ENCODE measurements at regions not wholly inside any gene's neighbourhood (a gene's known extent, or its start where the extent isn't known, plus 50 kb on each side); places are given as distances from the start of the nearest gene placed in this dataset.

DNA sequence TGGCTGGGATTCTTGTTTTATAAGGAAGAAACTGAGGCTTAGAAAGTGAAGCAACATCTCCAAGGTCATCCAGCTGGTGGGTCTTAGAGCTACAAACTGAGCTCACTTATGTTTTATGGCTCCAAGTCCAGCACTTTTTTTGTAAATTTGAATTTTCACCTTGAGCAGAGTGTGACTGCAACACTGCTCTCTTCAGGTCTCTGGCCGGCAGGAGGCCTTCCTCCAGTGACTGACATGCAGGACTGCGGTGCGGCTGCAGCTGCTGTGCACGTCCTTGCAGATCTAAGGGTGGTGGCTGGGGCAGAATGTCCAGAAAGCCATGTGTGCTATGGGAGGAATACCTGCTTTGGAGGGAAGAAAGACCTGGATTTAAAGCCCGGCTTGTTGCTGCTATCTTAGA is 284.2 kb upstream of the POU3F1 start:
- no peak for DNase-seq (ENCODE audit: low read depth)

GRCh38 chr1:38329644-38330043 is 283.1 kb upstream of the POU3F1 start:
- no peak for DNase-seq (ENCODE audit: low read depth)

GRCh38 chr1:38328278-38329035 is 281.9 kb upstream of the POU3F1 start:
- no peak for DNase-seq (ENCODE audit: low read depth)

GRCh38 chr1:38327559-38327973 is 281.0 kb upstream of the POU3F1 start:
- no peak for DNase-seq (ENCODE audit: low read depth)

DNA sequence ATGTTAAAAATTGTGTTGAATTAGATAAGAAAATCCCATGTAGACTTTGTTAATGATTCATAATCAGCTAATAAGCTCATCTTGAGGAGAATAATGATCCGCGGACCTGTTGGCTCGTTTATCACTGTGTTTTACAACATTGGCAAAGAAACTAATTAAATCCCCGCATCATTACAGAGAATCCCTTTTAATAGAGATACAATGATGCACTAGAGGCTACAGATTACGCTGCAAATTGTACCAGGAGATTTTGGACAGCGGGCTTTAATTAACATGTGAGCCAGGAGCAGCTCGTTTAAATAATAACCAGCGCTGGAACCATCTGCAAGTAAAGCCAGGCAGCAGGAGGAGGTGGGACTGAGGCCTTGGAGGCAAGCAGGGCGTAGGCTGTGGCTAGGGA is 280.3 kb upstream of the POU3F1 start:
- no peak for DNase-seq (ENCODE audit: low read depth)

- DNase-seq (ENCODE audit: low read depth): no peak
These were observed 279.5 kb upstream of the POU3F1 start for GRCh38 chr1:38326135-38326534.

- no peak for DNase-seq (ENCODE audit: low read depth)
These were observed 266.2 kb upstream of the POU3F1 start for GRCh38 chr1:38312753-38313152.

DNA sequence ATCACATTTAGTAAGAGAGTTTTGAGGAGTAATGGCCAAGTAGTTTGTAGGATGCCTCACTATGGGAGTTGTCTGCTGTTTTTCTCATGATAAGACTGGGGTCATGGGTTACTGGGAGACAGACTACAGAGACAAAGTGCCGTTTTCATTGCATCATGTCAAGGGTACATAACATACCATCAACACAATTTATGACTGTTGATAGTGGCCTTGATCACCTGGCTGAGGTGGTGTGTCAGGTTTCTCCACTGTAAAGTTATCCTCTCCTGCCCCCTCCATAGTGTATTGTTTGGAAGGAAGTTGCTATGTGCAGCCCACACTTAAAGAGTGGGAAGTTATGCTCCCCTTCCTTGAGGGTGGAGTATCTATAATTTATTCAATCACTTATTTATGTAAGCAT is 263.5 kb upstream of the POU3F1 start:
- no peak for DNase-seq (ENCODE audit: low read depth)

- DNase-seq (ENCODE audit: low read depth): no peak
These were observed 262.2 kb upstream of the POU3F1 start for GRCh38 chr1:38308780-38309179.

DNA sequence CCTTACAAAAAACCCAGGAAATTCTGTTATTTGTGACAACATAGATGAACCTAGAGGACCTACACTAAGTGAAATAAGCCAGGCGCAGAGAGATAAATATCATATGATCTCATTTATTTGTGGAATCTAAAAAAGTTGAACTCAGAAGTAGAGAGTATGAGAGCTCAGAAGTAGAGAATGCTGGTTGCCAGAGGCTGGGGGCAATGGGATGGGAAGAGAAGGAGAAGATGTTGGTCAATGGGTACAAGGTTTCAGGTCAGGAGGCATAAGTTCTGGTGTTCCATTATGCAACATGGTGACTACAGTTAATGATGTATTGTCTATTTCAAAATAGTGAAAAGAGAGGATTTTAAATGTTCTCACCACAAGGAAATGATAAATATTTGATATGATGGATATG is 259.1 kb upstream of the POU3F1 start:
- no peak for DNase-seq (ENCODE audit: low read depth)

DNA sequence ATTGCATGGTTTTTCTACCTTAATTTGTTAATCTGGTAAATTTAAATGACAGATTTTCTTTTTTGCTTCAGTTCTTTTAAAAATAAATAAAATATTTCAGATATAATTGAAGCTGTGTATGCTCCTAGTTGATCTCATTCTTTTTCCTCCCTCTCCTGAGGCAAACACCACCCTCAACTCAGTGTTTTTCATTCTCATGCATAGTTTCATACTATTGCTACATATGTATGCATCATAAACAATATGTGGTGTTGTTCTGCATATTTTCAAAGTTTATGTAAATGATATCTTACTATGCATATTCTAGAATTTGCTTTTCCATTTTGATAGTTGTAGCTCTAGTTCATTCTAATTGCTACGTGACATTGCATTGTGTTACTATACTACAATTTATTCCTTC is 257.2 kb upstream of the POU3F1 start:
- no peak for DNase-seq (ENCODE audit: low read depth)

DNA sequence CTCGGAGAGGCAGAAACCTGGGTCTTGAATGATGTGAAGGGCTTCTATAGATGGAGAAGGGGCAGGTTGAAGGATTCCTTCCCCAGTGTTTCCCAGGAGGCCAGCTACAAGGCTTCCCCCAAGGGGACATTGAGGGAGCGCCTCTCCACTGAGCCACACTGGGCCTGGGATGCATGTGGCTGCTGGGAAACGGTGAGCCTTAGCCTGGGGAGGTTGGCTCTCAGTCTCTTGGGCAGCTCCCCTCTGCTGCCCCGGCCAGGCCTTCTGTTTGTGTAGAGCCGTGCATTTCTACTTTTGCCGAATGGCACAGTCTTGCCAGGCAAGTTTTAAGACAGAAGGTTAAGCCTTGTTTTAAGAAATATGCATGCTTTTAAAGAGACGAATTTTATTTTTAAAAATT is 254.4 kb upstream of the POU3F1 start:
- DNase-seq (ENCODE audit: low read depth): no peak

- DNase-seq (ENCODE audit: low read depth): no peak
These were observed 254.0 kb upstream of the POU3F1 start for GRCh38 chr1:38300616-38301015.

GRCh38 chr1:38297842-38298241 is 251.2 kb upstream of the POU3F1 start:
- no peak for DNase-seq (ENCODE audit: low read depth)

DNA sequence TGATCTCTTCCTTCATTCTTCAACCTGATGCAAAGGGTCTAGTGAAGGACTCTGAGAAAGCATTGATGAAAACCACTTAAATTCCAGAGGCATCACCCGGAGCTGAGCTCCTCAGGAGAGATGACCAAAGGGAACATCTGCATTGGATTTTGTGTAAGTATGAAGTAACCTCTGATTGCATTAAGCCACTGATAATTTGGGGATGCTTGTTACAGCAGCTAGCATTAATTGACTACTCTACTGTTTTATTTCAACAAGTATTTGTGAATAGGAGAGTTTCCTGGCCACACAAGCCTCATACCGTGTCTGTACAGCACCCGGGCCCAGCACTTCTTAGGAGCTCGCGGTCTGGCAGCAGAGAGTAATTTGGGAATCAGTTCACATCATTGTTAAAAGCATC is 250.7 kb upstream of the POU3F1 start:
- no peak for DNase-seq (ENCODE audit: low read depth)

DNA sequence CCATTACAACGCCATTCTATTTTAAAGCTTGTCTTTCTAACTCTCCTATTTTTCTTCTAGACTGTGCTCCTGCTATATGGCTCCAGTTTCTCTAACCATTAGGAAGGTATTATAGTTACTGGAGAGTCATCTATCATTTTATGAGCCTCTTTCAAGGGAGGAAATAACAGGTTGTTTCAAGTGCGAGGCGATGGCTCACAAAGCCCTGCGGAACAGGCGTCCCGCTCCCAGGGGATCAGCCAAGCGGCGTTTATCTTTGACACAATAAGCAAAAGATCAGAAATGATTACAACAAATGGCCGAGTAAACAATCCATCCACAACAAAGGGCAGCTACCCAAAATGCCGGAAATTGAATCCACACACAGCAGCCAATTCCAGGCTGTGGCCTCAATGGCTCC is 249.5 kb upstream of the POU3F1 start:
- DNase-seq (ENCODE audit: low read depth): no peak

- no peak for DNase-seq (ENCODE audit: low read depth)
These were observed 247.0 kb upstream of the POU3F1 start for GRCh38 chr1:38293567-38293966.

- DNase-seq (ENCODE audit: low read depth): no peak
These were observed 246.4 kb upstream of the POU3F1 start for GRCh38 chr1:38292969-38293368.

GRCh38 chr1:38291906-38292521 is 245.4 kb upstream of the POU3F1 start:
- no peak for DNase-seq (ENCODE audit: low read depth)

- no peak for DNase-seq (ENCODE audit: low read depth)
These were observed 244.7 kb upstream of the POU3F1 start for GRCh38 chr1:38291336-38291735.

- DNase-seq (ENCODE audit: low read depth): no peak
These were observed 242.4 kb upstream of the POU3F1 start for GRCh38 chr1:38289034-38289433.

- no peak for DNase-seq (ENCODE audit: low read depth)
These were observed 241.0 kb upstream of the POU3F1 start for GRCh38 chr1:38287547-38287946.

GRCh38 chr1:38287036-38287435 is 240.4 kb upstream of the POU3F1 start:
- no peak for DNase-seq (ENCODE audit: low read depth)
